ENCODE measurements at regions not wholly inside any gene's neighbourhood (a gene's known extent, or its start where the extent isn't known, plus 50 kb on each side); places are given as distances from the start of the nearest gene placed in this dataset.
"Not testable (repeated sequence)": the region's sequence is repeated elsewhere in the genome, so short reads cannot be mapped to it uniquely, and the experiment has no call there.

DNA sequence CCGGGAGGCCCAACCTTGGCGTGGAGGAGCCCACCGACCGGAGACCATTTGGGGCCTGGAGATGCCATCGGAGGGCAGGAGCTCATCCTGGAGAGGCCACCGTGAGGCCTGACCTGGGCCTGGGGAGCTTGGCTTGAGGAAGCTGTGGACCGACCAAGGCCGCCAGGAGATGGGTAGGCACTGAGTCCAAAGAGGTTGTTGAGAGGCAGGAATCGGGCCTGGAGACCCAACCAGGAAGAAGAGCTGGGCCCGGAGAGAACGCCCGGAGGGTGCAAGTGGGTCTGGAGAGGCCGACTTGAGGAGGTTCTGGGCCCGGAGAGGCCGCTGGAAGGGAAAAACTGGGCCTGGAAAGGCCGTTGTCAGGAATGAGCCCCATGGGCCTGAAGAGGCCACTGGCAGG, 313.8 kb downstream of the OR4F29 start:
- H3K27ac Mint-ChIP-seq; H3K9me3 ChIP-seq (ENCODE audit: control insufficient read depth in 2 of 2, low read length in 2 of 2); H3K36me3 ChIP-seq (ENCODE audit: control insufficient read depth, insufficient read depth, low read length); ATAC-seq (ENCODE audit: low read depth in 2 of 2); H3K4me3 Mint-ChIP-seq; H3K27ac ChIP-seq (ENCODE audit: insufficient read depth, low read length, poor library complexity, severe bottlenecking); H3K9me3 Mint-ChIP-seq; H3K27me3 Mint-ChIP-seq; H3K27me3 ChIP-seq (ENCODE audit: control insufficient read depth, insufficient read depth, low read length); H3K36me3 Mint-ChIP-seq; H3K4me1 Mint-ChIP-seq; H3K4me3 ChIP-seq (ENCODE audit: low read depth, low read length); H3K4me1 ChIP-seq (ENCODE audit: control insufficient read depth, insufficient read depth, low read length, poor library complexity, severe bottlenecking); DNase-seq: not testable (repeated sequence)

DNA sequence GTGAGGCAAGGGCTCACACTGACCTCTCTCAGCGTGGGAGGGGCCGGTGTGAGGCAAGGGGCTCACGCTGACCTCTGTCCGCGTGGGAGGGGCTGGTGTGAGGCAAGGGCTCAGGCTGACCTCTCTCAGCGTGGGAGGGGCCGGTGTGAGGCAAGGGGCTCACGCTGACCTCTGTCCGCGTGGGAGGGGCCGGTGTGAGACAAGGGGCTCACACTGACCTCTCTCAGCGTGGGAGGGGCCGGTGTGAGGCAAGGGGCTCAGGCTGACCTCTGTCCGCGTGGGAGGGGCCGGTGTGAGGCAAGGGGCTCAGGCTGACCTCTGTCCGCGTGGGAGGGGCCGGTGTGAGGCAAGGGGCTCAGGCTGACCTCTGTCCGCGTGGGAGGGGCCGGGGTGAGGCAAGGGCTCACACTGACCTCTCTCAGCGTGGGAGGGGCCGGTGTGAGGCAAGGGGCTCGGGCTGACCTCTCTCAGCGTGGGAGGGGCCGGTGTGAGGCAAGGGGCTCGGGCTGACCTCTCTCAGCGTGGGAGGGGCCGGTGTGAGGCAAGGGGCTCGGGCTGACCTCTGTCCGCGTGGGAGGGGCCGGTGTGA, 315.0 kb downstream of the OR4F29 start:
- H3K27me3 ChIP-seq (ENCODE audit: control insufficient read depth, insufficient read depth, low read length); H3K4me3 Mint-ChIP-seq; H3K4me3 ChIP-seq (ENCODE audit: low read depth, low read length): not testable (repeated sequence)

DNA sequence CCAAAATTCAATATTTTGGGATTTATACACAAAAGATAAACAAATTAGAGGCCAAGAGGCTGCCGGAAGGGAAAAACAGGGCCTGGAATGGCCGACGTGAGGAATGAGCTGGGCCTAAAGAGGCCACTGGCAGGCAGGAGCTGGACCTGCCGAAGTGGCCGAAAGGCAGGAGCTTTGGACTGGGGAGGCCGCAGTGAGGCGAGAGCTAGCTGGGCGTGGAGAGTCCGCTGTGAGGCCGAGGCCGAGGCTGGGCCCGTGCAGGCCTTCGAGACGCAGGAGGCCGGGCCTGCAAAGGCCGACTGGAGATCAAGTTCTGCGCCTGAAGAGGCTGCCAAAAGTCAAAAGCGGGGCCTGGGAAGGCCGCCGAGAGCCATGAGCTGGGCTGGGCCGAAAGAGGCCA, 316.5 kb downstream of the OR4F29 start:
- not testable (repeated sequence) for H3K27me3 ChIP-seq (ENCODE audit: control insufficient read depth, insufficient read depth, low read length); H3K27me3 Mint-ChIP-seq; H3K4me1 ChIP-seq (ENCODE audit: control insufficient read depth, insufficient read depth, low read length, poor library complexity, severe bottlenecking); H3K27ac Mint-ChIP-seq; H3K27ac ChIP-seq (ENCODE audit: insufficient read depth, low read length, poor library complexity, severe bottlenecking); H3K4me3 ChIP-seq (ENCODE audit: low read depth, low read length); H3K4me3 Mint-ChIP-seq; DNase-seq; H3K9me3 ChIP-seq (ENCODE audit: control insufficient read depth in 2 of 2, low read length in 2 of 2); H3K36me3 Mint-ChIP-seq; H3K4me1 Mint-ChIP-seq; H3K9me3 Mint-ChIP-seq; ATAC-seq (ENCODE audit: low read depth in 2 of 2); H3K36me3 ChIP-seq (ENCODE audit: control insufficient read depth, insufficient read depth, low read length)

More for the DNA sequence above, 315.0 kb downstream of the OR4F29 start:
- not testable (repeated sequence) for H3K9me3 ChIP-seq (ENCODE audit: control insufficient read depth in 2 of 2, low read length in 2 of 2); H3K27ac ChIP-seq (ENCODE audit: insufficient read depth, low read length, poor library complexity, severe bottlenecking); H3K9me3 Mint-ChIP-seq; H3K36me3 ChIP-seq (ENCODE audit: control insufficient read depth, insufficient read depth, low read length); ATAC-seq (ENCODE audit: low read depth in 2 of 2); H3K4me1 ChIP-seq (ENCODE audit: control insufficient read depth, insufficient read depth, low read length, poor library complexity, severe bottlenecking); H3K27me3 Mint-ChIP-seq; H3K4me1 Mint-ChIP-seq; H3K27ac Mint-ChIP-seq; H3K36me3 Mint-ChIP-seq; DNase-seq

DNA sequence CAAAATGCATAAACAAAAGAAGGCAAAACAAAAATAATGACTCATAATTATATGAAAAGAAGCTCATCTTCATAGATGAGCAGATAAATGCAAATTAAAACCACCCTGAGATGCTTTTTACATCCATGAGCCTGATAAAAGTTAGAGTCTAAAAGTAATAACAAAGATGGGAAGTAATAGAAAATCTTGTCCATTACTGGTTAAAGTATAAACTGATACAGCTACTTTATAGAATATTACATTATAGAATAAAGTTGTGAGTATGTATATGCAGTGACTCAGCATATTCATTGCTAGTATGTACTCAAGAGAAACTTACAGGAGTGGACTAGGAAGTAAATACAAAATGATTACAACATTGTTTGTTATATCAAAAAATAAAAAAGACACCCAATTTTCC, 333.0 kb downstream of the OR4F29 start:
- not testable (repeated sequence) for H3K4me3 Mint-ChIP-seq

DNA sequence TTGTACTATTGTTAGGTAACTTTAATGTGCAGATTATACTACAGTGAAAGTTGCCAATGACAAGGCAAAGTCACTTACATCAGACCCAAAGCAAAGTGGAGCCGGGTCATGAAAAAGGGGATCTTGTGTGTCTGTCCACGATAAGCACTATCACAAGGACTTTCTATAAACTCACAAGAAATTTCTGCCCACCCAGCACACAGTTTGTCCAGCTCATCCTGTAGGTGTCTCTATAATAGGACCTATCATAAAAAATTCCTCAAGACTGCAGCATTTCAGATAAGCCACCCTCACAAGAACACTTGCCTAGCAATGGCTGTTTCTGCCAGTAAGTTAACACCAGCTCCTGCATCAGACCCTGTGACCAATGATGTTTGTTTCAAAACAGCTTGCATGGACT, 335.9 kb downstream of the OR4F29 start:
- not testable (repeated sequence) for H3K36me3 Mint-ChIP-seq; H3K36me3 ChIP-seq (ENCODE audit: control insufficient read depth, insufficient read depth, low read length); ATAC-seq (ENCODE audit: low read depth in 2 of 2); H3K4me1 ChIP-seq (ENCODE audit: control insufficient read depth, insufficient read depth, low read length, poor library complexity, severe bottlenecking); H3K9me3 Mint-ChIP-seq; H3K9me3 ChIP-seq (ENCODE audit: control insufficient read depth in 2 of 2, low read length in 2 of 2); H3K4me1 Mint-ChIP-seq; H3K27me3 ChIP-seq (ENCODE audit: control insufficient read depth, insufficient read depth, low read length); H3K27ac Mint-ChIP-seq; H3K27ac ChIP-seq (ENCODE audit: insufficient read depth, low read length, poor library complexity, severe bottlenecking); H3K4me3 Mint-ChIP-seq; DNase-seq; H3K27me3 Mint-ChIP-seq; H3K4me3 ChIP-seq (ENCODE audit: low read depth, low read length)

More for the DNA sequence above, 333.0 kb downstream of the OR4F29 start:
- not testable (repeated sequence) for H3K36me3 ChIP-seq (ENCODE audit: control insufficient read depth, insufficient read depth, low read length); H3K27ac ChIP-seq (ENCODE audit: insufficient read depth, low read length, poor library complexity, severe bottlenecking); H3K4me1 Mint-ChIP-seq; H3K4me3 ChIP-seq (ENCODE audit: low read depth, low read length); H3K27me3 ChIP-seq (ENCODE audit: control insufficient read depth, insufficient read depth, low read length); DNase-seq; H3K9me3 ChIP-seq (ENCODE audit: control insufficient read depth in 2 of 2, low read length in 2 of 2); H3K36me3 Mint-ChIP-seq; H3K4me1 ChIP-seq (ENCODE audit: control insufficient read depth, insufficient read depth, low read length, poor library complexity, severe bottlenecking); H3K27me3 Mint-ChIP-seq; H3K27ac Mint-ChIP-seq; ATAC-seq (ENCODE audit: low read depth in 2 of 2); H3K9me3 Mint-ChIP-seq

DNA sequence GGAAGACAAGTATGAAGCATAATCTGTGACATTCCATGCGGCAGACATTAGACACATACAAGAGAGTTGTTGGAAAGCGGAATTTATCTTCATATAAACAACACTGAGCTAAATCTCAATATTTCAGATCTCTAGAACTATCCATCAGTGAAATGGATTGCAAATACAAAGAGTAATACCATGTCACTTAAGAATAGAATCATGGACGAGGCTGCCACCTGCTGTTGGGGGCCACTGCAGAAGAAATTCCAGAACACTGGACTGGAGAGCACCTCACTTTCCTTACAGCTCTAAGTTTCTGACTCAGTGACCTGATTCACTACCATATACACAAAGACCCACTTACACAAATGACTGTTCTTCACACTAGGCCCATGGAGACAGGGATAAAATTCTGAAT, 346.7 kb downstream of the OR4F29 start:
- H3K36me3 Mint-ChIP-seq; H3K27me3 ChIP-seq (ENCODE audit: control insufficient read depth, insufficient read depth, low read length); H3K4me3 Mint-ChIP-seq; H3K27me3 Mint-ChIP-seq; H3K4me3 ChIP-seq (ENCODE audit: low read depth, low read length); H3K27ac Mint-ChIP-seq; H3K4me1 ChIP-seq (ENCODE audit: control insufficient read depth, insufficient read depth, low read length, poor library complexity, severe bottlenecking); H3K9me3 ChIP-seq (ENCODE audit: control insufficient read depth in 2 of 2, low read length in 2 of 2); H3K9me3 Mint-ChIP-seq; H3K4me1 Mint-ChIP-seq; H3K27ac ChIP-seq (ENCODE audit: insufficient read depth, low read length, poor library complexity, severe bottlenecking); ATAC-seq (ENCODE audit: low read depth in 2 of 2); DNase-seq; H3K36me3 ChIP-seq (ENCODE audit: control insufficient read depth, insufficient read depth, low read length): not testable (repeated sequence)

DNA sequence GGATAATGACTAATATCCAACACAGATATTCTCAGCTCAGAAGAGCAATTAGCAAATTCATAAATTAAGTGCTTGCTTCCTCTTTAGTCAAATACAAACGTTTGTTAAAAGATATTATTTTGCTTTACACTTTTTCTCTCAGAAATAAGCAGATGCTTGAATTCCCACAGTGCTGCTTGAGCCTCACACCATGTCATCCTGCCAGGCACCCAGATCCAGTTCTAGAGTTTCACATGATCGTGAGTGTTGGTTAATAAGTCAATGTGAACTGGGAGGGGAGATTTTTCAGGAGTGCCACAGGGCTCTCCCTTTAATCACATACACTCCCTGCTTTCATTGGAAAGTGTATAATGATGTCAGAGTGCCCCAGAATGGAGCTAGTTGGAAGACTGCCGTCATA, 352.0 kb downstream of the OR4F29 start:
- H3K4me3 Mint-ChIP-seq; DNase-seq; H3K36me3 ChIP-seq (ENCODE audit: control insufficient read depth, insufficient read depth, low read length); H3K27me3 ChIP-seq (ENCODE audit: control insufficient read depth, insufficient read depth, low read length); H3K4me1 Mint-ChIP-seq; H3K27ac Mint-ChIP-seq; H3K4me3 ChIP-seq (ENCODE audit: low read depth, low read length); H3K27ac ChIP-seq (ENCODE audit: insufficient read depth, low read length, poor library complexity, severe bottlenecking); H3K27me3 Mint-ChIP-seq; H3K9me3 Mint-ChIP-seq; H3K9me3 ChIP-seq (ENCODE audit: control insufficient read depth in 2 of 2, low read length in 2 of 2); H3K4me1 ChIP-seq (ENCODE audit: control insufficient read depth, insufficient read depth, low read length, poor library complexity, severe bottlenecking); ATAC-seq (ENCODE audit: low read depth in 2 of 2); H3K36me3 Mint-ChIP-seq: not testable (repeated sequence)

DNA sequence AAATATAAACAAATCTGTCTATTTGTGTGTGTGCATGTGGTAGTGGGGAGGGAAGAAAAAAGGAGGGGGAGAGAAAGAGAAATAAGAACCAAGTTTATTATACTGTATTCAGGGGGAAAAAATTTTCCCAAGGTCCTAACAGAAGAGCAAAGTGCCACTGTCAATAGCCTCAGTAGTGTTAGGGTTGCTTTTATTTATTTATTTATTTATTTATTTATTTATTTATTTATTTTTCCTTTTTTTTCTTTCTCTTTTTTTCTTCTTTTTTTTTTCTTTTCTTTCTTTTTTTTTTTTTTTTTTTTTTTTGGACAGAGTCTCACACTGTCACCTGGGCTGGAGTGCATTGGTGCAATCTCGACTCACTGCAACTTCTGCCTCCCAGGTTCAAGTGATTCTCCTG, 352.7 kb downstream of the OR4F29 start:
- not testable (repeated sequence) for H3K27me3 Mint-ChIP-seq; H3K27ac Mint-ChIP-seq; H3K9me3 ChIP-seq (ENCODE audit: control insufficient read depth in 2 of 2, low read length in 2 of 2); H3K9me3 Mint-ChIP-seq; H3K4me3 Mint-ChIP-seq; DNase-seq; H3K4me3 ChIP-seq (ENCODE audit: low read depth, low read length); H3K27me3 ChIP-seq (ENCODE audit: control insufficient read depth, insufficient read depth, low read length); H3K36me3 ChIP-seq (ENCODE audit: control insufficient read depth, insufficient read depth, low read length); H3K36me3 Mint-ChIP-seq; H3K27ac ChIP-seq (ENCODE audit: insufficient read depth, low read length, poor library complexity, severe bottlenecking); ATAC-seq (ENCODE audit: low read depth in 2 of 2); H3K4me1 Mint-ChIP-seq; H3K4me1 ChIP-seq (ENCODE audit: control insufficient read depth, insufficient read depth, low read length, poor library complexity, severe bottlenecking)
